HG02763 (cell line): ENCODE measurements at regions not wholly inside any gene's neighbourhood (a gene's known extent, or its start where the extent isn't known, plus 50 kb on each side); places are given as distances from the start of the nearest gene placed in this dataset.

Experiments
- ATAC-seq: cut with Tn5 transposase; IDR thresholded peaks from one replicate; pipeline ENCODE4 v1.9.1; 2021; ENCODE audit warnings: mild to moderate bottlenecking, moderate library complexity; ENCODE audit not compliant: unreplicated experiment

- no peak for ATAC-seq
Observed at GRCh38 chr11:28592141-28592540, 484.0 kb downstream of the METTL15 start.

GRCh38 chr11:28584992-28585391, 476.8 kb downstream of the METTL15 start:
- ATAC-seq: no peak

- no peak for ATAC-seq
Observed at GRCh38 chr11:28582506-28582905, 474.3 kb downstream of the METTL15 start.

- ATAC-seq: no peak
Observed at GRCh38 chr11:28581286-28582242, 473.4 kb downstream of the METTL15 start.

- no peak for ATAC-seq
Observed at GRCh38 chr11:28571371-28571770, 463.2 kb downstream of the METTL15 start.

GRCh38 chr11:28569106-28569505, 460.9 kb downstream of the METTL15 start:
- ATAC-seq: no peak

GRCh38 chr11:28566339-28567089, 458.3 kb downstream of the METTL15 start:
- no peak for ATAC-seq

GRCh38 chr11:28559492-28559891, 451.3 kb downstream of the METTL15 start:
- no peak for ATAC-seq

GRCh38 chr11:28547321-28547741, 439.1 kb downstream of the METTL15 start:
- ATAC-seq: no peak

- ATAC-seq: no peak
Observed at GRCh38 chr11:28545536-28545935, 437.3 kb downstream of the METTL15 start.

GRCh38 chr11:28542561-28542960, 434.4 kb downstream of the METTL15 start:
- ATAC-seq: no peak

GRCh38 chr11:28539239-28540030, 431.2 kb downstream of the METTL15 start:
- ATAC-seq: no peak

GRCh38 chr11:28537822-28538221, 429.6 kb downstream of the METTL15 start:
- ATAC-seq: no peak

- no peak for ATAC-seq
Observed at GRCh38 chr11:28536504-28537267, 428.5 kb downstream of the METTL15 start.

GRCh38 chr11:28535677-28536076, 427.5 kb downstream of the METTL15 start:
- ATAC-seq: no peak

GRCh38 chr11:28529540-28530410, 421.6 kb downstream of the METTL15 start:
- no peak for ATAC-seq

GRCh38 chr11:28529046-28529445, 420.9 kb downstream of the METTL15 start:
- no peak for ATAC-seq

GRCh38 chr11:28528217-28528616, 420.0 kb downstream of the METTL15 start:
- no peak for ATAC-seq

GRCh38 chr11:28526406-28526751, 418.2 kb downstream of the METTL15 start:
- ATAC-seq: no peak
